GM18502 (cell line): ENCODE measurements at regions not wholly inside any gene's neighbourhood (a gene's known extent, or its start where the extent isn't known, plus 50 kb on each side); places are given as distances from the start of the nearest gene placed in this dataset.
A peak's percentile ranks its signal among the peaks of the same experiment; 100 is the strongest.

Source experiments
- ATAC-seq: cut with Tn5 transposase; IDR thresholded peaks from one replicate; pipeline ENCODE4 v1.9.1; 2021; ENCODE audit warnings: mild to moderate bottlenecking; ENCODE audit not compliant: unreplicated experiment, poor library complexity

GRCh38 chr6:113626475-113626874 is 230.7 kb upstream of the MARCKS start:
- ATAC-seq: peak; percentile 27

DNA sequence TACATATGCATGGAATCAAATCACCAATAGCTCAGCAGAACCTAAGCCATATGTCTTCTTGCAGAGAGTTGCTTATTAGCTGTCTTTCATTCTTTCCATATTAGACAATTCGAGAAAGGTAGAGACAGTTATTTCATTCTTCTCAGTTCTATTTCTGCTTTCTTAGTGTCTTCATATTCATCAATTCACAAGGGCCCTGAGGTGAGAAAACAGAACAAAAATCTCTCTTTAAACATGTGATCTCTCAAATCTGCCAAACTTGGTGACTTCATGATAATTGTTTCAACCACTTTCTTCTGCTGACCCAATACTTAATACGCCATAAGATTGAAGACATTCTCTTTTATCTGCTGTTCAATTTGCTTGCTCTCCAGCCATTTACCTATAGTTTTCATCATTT is 229.7 kb upstream of the MARCKS start:
- peak; percentile 16 for ATAC-seq

DNA sequence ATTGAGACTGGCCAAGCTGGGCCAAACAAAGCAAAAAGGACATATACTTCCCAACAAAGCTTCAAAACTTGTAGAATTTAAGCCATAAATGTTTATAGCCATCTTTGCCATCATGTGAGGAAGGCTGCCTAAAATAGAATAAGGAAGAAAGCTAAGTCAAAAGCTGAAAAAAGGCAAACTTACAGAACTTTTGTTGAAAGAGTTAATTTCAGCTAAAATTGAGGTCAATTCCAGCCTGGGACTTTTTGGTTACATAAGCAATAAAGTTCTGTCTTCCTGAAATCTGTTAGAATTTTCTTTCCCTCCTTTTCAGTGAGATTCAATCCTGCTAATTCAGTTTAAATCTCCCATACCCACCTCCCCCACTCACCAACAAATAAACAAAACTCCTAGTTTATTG is 227.9 kb upstream of the MARCKS start:
- no peak for ATAC-seq

DNA sequence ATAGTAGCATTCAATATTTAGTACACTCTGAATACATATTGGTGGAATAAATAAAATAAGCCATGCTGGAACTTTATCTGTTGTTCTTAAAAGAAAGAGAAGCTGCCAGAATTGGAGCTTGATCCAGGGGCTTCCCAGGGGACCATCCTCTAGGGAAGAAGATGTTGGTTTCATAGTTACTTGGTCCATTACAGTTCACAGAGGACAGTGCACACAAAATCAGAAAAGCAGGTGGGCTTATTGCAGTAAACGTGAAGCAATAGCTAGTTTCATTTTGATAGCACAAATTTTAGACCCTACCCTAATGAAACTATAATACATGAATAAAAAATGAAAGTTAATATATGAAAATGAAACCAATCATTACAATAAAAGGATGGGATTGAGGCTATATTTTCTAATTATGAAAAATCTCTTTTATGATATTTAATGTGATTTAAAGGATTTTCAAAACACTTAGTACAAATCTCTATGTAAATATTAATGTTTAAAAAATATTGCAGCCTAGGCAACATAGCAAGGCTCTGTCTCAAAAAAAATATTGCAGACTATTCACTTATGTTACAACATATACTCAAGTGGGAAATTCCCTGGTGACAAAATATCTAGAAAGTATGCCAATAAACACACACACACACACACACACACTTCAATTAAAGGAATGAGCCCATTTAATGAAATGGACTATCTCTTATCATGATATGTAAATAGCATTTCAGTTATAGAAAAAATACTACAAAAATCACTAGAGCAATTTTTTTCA is 227.0 kb upstream of the MARCKS start:
- no peak for ATAC-seq

DNA sequence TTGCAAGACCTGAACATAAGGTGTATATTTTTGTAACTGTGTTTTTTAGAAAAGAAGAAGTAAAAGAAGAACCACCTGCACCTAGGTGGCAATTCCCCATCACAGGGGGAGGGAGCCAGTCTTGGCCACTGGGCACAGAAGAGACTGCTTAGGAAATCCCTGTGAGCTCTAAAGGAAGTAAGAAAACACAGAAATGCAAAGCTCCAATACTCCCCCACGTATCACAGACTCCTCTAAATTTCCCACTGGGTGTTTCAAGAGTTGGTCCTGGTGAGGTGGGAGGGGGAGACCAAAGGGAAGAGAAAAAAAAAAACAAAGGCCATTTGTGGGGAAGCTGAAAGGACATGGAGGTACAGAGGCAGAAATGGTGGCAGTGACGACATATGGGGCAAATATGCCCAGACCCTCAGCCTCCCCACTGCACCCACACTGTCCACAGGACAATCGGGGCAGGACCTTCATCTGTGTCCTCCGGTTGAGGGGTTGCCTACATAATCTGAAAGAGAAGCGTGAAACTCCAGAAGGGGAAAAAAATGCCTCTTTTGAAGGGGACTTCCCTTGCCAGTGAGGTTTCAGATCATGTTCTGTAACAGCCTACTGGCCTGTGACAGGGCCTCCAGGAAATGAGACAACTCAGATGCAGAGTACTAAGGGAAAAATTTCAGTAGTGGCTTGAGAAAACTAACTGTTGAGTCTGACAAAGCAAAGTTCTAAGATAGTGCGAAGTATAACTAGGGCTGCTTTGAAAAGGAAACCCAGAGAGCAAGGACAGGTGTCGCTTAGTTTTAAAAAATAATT is 226.2 kb upstream of the MARCKS start:
- peak; percentile 62 for ATAC-seq

DNA sequence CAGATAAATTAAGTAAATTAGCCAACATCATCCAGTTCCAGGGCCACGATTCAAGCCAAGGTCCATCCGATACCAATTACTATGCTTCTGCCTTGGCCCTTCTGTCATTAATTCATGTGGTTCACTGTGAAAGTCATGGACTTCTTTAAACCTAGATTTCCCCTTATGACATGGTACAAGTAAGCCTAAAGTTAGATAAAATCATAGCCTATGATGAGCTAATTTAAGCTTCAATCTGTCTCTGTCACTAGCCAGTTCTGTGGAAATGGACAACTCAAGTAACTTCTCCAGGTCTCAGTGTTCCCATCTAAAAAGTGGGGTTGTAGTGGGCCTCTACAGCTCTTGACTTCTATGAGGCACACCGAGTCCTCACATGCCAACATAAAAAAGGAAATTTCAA is 225.5 kb upstream of the MARCKS start:
- no peak for ATAC-seq

DNA sequence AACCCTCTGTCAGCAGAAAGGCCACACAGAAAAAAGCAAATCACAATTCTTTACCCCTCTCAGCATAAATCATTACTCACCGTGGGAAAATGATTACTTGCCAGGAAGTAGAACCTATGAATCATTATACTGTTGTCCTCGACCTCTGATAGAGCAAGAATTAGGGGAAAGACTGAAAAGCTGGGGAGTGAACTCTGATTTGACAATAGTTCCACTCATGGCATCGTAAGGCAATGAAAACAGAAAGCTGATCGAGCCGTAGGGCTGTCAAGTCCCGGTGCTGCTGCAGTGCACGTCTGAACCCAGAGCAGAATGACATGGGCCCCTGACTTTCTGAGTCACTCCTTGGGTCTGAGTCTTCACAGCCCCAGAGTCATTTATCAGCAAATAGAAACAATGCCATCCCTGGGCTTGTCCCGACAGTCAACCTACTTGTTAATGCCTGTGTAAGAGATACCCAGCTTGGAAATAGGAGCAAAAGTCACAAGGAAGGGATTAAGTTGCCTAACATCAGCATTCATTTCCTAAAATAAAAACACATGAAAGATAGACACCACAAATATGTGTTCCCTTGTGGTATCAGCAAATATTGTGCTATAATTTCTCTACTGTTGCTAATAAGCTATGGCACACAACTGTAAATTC is 224.8 kb upstream of the MARCKS start:
- ATAC-seq: peak; percentile 39

GRCh38 chr6:113633638-113634037 is 223.5 kb upstream of the MARCKS start:
- ATAC-seq: no peak

GRCh38 chr6:113634352-113635163 is 222.6 kb upstream of the MARCKS start:
- ATAC-seq: peak; percentile 24

- no peak for ATAC-seq
Measured at GRCh38 chr6:113635222-113635986, 221.7 kb upstream of the MARCKS start.

GRCh38 chr6:113636357-113636824 is 220.8 kb upstream of the MARCKS start:
- no peak for ATAC-seq

GRCh38 chr6:113640051-113640450 is 217.1 kb upstream of the MARCKS start:
- no peak for ATAC-seq

DNA sequence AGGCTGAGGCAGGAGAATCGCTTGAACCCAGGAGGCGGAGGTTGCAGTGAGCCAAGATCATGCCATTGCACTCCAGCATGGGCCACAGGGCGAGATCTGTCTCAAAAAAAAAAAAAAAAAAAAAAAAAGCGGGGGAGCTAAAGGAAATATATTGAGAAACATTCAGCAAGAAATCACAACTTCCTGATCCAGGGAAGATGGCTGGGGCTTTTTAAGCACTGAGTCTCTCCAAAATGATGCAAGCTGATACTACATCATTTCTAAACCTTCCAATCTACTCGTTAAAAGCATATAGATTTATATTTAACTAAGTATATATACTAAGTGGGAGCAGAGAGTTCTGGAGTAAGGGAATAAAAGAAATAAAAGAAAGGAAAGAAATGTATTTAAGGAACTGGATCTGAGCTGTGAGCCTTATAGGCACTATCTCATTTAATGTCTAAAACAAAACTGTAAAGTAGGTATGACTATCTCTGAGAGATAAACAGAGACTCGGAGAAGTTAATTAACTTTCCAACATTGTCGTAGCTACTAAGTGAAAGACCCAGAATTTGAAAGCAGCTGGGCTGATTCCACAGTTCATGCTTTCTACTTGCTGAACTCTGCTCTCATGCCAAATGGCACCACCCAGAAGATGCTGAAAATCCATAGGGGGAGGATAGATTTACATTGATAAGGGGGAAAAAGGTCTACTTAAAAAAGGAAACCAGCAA is 215.0 kb upstream of the MARCKS start:
- ATAC-seq: no peak

GRCh38 chr6:113642714-113643406 is 214.3 kb upstream of the MARCKS start:
- peak; percentile 94 for ATAC-seq

DNA sequence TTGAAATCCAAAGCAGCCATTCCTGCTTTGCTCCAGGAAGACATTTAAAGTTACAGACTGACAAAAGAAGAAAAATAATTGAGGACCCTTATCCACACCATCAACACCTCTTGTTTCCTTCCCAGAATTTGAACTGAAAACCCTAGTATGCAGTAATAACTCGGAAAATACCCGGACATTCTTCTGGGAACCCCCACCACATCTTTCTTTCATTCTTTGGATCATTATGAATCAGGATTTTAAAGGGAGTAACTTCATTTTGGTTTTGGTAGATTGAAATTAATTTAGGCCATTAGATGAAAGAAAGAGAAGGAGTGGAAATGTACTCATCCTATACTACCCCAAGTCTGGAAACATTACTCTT is 213.8 kb upstream of the MARCKS start:
- no peak for ATAC-seq

DNA sequence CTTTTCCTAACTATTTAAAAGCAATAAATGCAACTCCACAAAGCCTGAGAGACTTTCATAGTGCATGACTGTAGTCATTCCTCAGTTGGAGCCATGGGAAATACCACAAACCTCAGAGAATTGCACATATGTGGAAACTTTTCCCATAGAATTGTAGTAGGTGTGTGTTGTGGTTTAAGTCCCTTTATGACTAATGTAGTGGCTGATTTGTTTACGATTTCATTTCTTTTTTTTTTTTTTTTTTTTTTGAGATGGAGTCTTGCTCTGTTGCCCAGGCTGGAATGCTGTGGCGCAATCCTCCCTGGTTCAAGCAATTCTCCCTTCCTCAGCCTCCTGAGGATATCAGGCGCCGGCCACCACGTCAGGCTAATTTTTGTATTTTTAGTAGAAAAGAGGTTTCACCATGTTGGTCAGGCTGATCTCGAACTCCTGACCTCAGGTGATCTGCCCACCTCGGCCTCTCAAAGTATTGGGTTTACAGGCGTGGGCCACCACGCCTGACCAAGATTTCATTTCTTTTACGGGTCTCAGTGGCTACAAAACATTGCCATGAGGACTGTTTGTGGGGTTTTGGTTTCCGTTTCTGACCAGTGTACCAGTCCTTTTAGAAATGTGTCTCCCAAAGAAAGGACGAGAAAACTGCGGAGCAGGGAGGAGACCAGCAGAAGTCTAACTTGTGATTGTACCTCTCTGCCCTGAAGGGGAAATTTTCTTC is 212.1 kb upstream of the MARCKS start:
- peak; percentile 22 for ATAC-seq

DNA sequence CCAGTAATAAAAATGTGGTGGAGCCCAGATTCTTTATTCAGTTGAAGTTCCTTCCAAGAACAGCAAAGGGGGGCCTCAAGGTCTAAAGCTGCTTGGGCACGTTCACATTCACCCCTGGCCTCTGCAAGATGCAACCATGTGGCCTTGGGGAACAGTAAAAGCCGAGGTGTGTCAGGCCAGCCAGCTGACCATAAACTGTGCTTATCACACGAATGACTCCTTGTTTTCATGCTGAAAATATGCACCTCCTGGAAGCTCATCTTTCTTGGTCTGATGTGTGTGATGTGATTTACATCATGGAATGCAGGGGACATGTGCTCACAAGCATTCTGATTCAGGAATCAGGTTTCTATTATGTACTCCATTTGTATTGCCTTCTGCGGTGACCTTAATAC is 211.6 kb upstream of the MARCKS start:
- no peak for ATAC-seq

- ATAC-seq: no peak
Measured at GRCh38 chr6:113645986-113646385, 211.2 kb upstream of the MARCKS start.
